HepG2 (cell line): ENCODE measurements at regions not wholly inside any gene's neighbourhood (a gene's known extent, or its start where the extent isn't known, plus 50 kb on each side); places are given as distances from the start of the nearest gene placed in this dataset.

Experiments used
- ATAC-seq: fragments of 200-7000 bp; cut with Tn5 transposase; 3 replicates; pipeline ENCODE4 v1.9.1; 2020; ENCODE audit warnings: mild to moderate bottlenecking, moderate library complexity
- BruUV-seq: library from RNA; stranded (reverse); fragments of 400-500 nt; replicated peaks from 2 replicates; lab custom pipeline; 2021; lab: Mats Ljungman, UMichigan
- CTCF ChIA-PET: fragments of 300-600 bp; formaldehyde crosslinking; extraction: SDS; loops from one replicate; lab custom pipeline; 2021; ENCODE audit warnings: low total read pairs, inconsistent platforms, low intra/inter-chr PET ratio; lab: Yijun Ruan, JAX
- POLR2A ChIA-PET: fragments of 350-600 bp; sonication (Branson Sonifier 250); formaldehyde crosslinking; loops from one replicate; lab custom pipeline; 2020; ENCODE audit warnings: antibody characterized with exemption, inconsistent platforms; lab: Yijun Ruan, JAX
- DNase-seq: peaks from one replicate; pipeline ENCODE4 v3.0.0-alpha.2; 2015; ENCODE audit warnings: low spot score
- FAIRE-seq: peaks from 3 replicates; lab custom pipeline; 2011; peaks lifted over from hg19 to GRCh38; lab: Jason Lieb, UNC
- H2AFZ ChIP-seq: one replicate; pipeline ENCODE4 v1.6.1; 2011; ENCODE audit warnings: low read length, inconsistent platforms
- H3K27ac ChIP-seq: fragments of 300-600 bp; 3 replicates; pipeline ENCODE4 v1.8.0; 2011; ENCODE audit warnings: mixed run types, mild to moderate bottlenecking, mixed read lengths, low read length, inconsistent platforms; ENCODE audit not compliant: insufficient read depth; ENCODE audit errors: extremely low read length
- H3K27me3 ChIP-seq, 2 experiments: fragments of 200-600 bp in 1 of 2; 2 replicates in 1 of 2; 3 replicates in 1 of 2; pipeline versions ENCODE4 v1.6.0 to v1.8.0; 2011; ENCODE audit warnings: low read length in 2 of 2, mild to moderate bottlenecking in 2 of 2, moderate library complexity in 2 of 2, inconsistent platforms in 1 of 2; ENCODE audit not compliant: insufficient read depth in 2 of 2, control insufficient read depth in 1 of 2
- H3K36me3 ChIP-seq, 2 experiments: fragments of 200-600 bp in 1 of 2; replicated peaks in 1 of 2; 2 replicates in 1 of 2; 3 replicates in 1 of 2; pipeline versions ENCODE4 v1.5.1 to v1.8.0; 2011; ENCODE audit warnings: low read length in 2 of 2, inconsistent platforms in 1 of 2; ENCODE audit not compliant: insufficient read depth in 2 of 2, control insufficient read depth in 1 of 2
- H3K4me1 ChIP-seq: 2 replicates; pipeline ENCODE4 v1.5.1; 2012; ENCODE audit warnings: low read length, inconsistent platforms; ENCODE audit not compliant: insufficient read depth
- H3K4me2 ChIP-seq: 2 replicates; pipeline ENCODE4 v1.6.0; 2011; ENCODE audit warnings: low read depth, low read length, inconsistent platforms
- H3K4me3 ChIP-seq, 3 experiments: fragments of 200-600 bp in 1 of 3; sonication (generic), shearing (Covaris generic) in 1 of 3; replicated peaks in 1 of 3; 2 replicates each; pipeline ENCODE4 v1.5.1; 2011 to 2016; ENCODE audit warnings: low read length in 3 of 3, inconsistent platforms in 2 of 3, low read depth in 2 of 3, mild to moderate bottlenecking in 2 of 3, control low read depth in 1 of 3, mixed read lengths in 1 of 3; ENCODE audit not compliant: insufficient read depth in 1 of 3
- H3K79me2 ChIP-seq: one replicate; pipeline ENCODE4 v1.6.1; 2011; ENCODE audit warnings: low read length, inconsistent platforms; ENCODE audit not compliant: insufficient read depth
- H3K9ac ChIP-seq: 2 replicates; pipeline ENCODE4 v1.6.0; 2011; ENCODE audit warnings: mild to moderate bottlenecking, low read depth, low read length, inconsistent platforms; ENCODE audit not compliant: insufficient read depth
- H3K9me3 ChIP-seq: 2 replicates; pipeline ENCODE4 v1.5.1; 2012; ENCODE audit warnings: mild to moderate bottlenecking, low read length
- H4K20me1 ChIP-seq: 2 replicates; pipeline ENCODE4 v1.6.0; 2011; ENCODE audit warnings: inconsistent platforms, mild to moderate bottlenecking, low read length, moderate library complexity; ENCODE audit not compliant: insufficient read depth
- CHD4 ChIP-seq: fragments of 200-600 bp; sonication (generic); IDR thresholded peaks from 2 replicates; pipeline ENCODE4 v1.7.0; 2017; ENCODE audit warnings: mild to moderate bottlenecking, low read length, borderline replicate concordance
- GABPA ChIP-seq, 2 experiments: IDR thresholded peaks; 2 replicates each; pipeline ENCODE4 v1.6.1; 2011 to 2016; ENCODE audit warnings: low read depth in 2 of 2, low read length in 1 of 2, missing biosample characterization in 1 of 2, missing genetic modification characterization in 1 of 2
- HNRNPUL1 ChIP-seq: fragments of 200-400 bp; formaldehyde crosslinking; IDR thresholded peaks from 2 replicates; pipeline ENCODE4 v1.6.1; 2017; ENCODE audit warnings: low read depth, mild to moderate bottlenecking, low read length, moderate library complexity
- PPARG ChIP-seq: conservative IDR thresholded peaks from 2 replicates; pipeline ENCODE4 v1.6.1; 2016; ENCODE audit warnings: missing biosample characterization, missing genetic modification reagents
- ZNF460 ChIP-seq: sonication (generic); formaldehyde crosslinking; IDR thresholded peaks from 2 replicates; pipeline ENCODE4 v1.5.1; 2020; ENCODE audit warnings: missing genetic modification reagents, mild to moderate bottlenecking, borderline replicate concordance
- ZNF577 ChIP-seq: sonication (generic); formaldehyde crosslinking; IDR thresholded peaks from 2 replicates; pipeline ENCODE4 v1.4.0; 2020; ENCODE audit warnings: mild to moderate bottlenecking, low read depth, missing genetic modification reagents, borderline replicate concordance
- ZNF749 ChIP-seq: sonication (generic); formaldehyde crosslinking; IDR thresholded peaks from 2 replicates; pipeline ENCODE4 v1.8.0; 2022; ENCODE audit warnings: mild to moderate bottlenecking, missing genetic modification reagents, moderate library complexity, borderline replicate concordance
- ZNF781 ChIP-seq: sonication (generic); formaldehyde crosslinking; IDR thresholded peaks from 2 replicates; pipeline ENCODE4 v1.5.1; 2020; ENCODE audit warnings: borderline replicate concordance, mild to moderate bottlenecking, missing genetic modification reagents; ENCODE audit errors: not compliant biosample characterization
- ZSCAN20 ChIP-seq: sonication (generic); formaldehyde crosslinking; IDR thresholded peaks from 2 replicates; pipeline ENCODE4 v1.4.0; 2020; ENCODE audit warnings: missing genetic modification reagents, mild to moderate bottlenecking, borderline replicate concordance
- WGBS: methylation state at CpG from one replicate; pipeline ENCODE4 v1.1.6; 2017; ENCODE audit warnings: low lambda C conversion rate; 5-methylcytosine and 5-hydroxymethylcytosine counted together
- in situ Hi-C: cut with HindIII; loops from 2 replicates; pipeline ENCODE4 v1.10.0; 2017; ENCODE audit warnings: low pct_unique_long_range_greater_than_20kb; ENCODE audit not compliant: extremely low pct_ligation_motif_present
- intact Hi-C: fragments of 100-400 bp; cut with micrococcal nuclease; formaldehyde crosslinking; loops from one replicate; pipeline ENCODE4 v1.10.0; 2022; ENCODE audit not compliant: unreplicated experiment
- TF ChIP-seq, protein P1 (sequence below): IDR thresholded peaks from 2 replicates; pipeline ENCODE4 v1.6.1; 2018; ENCODE audit warnings: missing genetic modification reagents, mild to moderate bottlenecking, missing compliant biosample characterization
- TF ChIP-seq, protein P2 (sequence below), 2 experiments: sonication (generic) in 1 of 2; formaldehyde crosslinking in 1 of 2; IDR thresholded peaks; 2 replicates each; pipeline versions ENCODE4 v1.6.1 to v1.9.0; 2014 to 2022; ENCODE audit warnings: antibody characterized with exemption in 1 of 2, borderline replicate concordance in 1 of 2, inconsistent platforms in 1 of 2, low read depth in 1 of 2, missing genetic modification reagents in 1 of 2
- TF ChIP-seq, protein P3 (sequence below): IDR thresholded peaks from 2 replicates; pipeline ENCODE4 v1.6.1; 2016; ENCODE audit warnings: control low read depth
- TF ChIP-seq, protein P4 (sequence below): sonication (generic); formaldehyde crosslinking; conservative IDR thresholded peaks from 2 replicates; pipeline ENCODE4 v1.8.0; 2022; ENCODE audit warnings: missing genetic modification reagents

DNA sequence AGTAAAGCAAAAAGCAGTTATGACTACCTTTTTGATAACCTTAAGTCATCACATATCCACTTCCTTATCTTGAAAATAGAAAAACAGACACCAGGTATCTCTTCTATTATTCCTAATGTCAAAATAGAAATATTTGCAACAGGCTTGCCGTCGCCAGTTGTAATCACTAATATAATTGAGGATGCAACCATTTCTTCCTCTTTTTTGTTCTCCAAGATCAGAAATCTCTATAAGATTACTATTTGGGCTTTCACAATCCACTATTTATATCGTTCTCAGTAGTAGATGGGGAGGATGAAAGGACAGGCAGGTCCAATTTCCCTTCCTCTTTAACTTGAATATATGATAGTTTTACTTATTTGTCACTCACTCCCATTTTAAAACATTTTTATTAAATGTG lies 130.2 kb upstream of the HMGA2 start:
- no peak overlapping the region for H3K27ac ChIP-seq
- no peak for ATAC-seq
- peaks cover 1 to 4% of the 10 kb centered on the region in 2 experiments; a peak in 2 of 5 replicates for H3K27me3 ChIP-seq
- H3K4me3 ChIP-seq = no peak overlapping the region
- FAIRE-seq = no peak
- POLR2A ChIA-PET = no interaction called here
- TF ChIP-seq, protein P1, sequence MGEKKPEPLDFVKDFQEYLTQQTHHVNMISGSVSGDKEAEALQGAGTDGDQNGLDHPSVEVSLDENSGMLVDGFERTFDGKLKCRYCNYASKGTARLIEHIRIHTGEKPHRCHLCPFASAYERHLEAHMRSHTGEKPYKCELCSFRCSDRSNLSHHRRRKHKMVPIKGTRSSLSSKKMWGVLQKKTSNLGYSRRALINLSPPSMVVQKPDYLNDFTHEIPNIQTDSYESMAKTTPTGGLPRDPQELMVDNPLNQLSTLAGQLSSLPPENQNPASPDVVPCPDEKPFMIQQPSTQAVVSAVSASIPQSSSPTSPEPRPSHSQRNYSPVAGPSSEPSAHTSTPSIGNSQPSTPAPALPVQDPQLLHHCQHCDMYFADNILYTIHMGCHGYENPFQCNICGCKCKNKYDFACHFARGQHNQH (CRISPR knock-in tag) = no peak
- TF ChIP-seq ZNF781 = no peak
- no peak for TF ChIP-seq ZNF749 (CRISPR knock-in tag)
- TF ChIP-seq ZNF460 (CRISPR knock-in tag) = no peak
- TF ChIP-seq PPARG (CRISPR knock-in tag) = no peak
- no peak for TF ChIP-seq ZSCAN20 (CRISPR knock-in tag)
- TF ChIP-seq HNRNPUL1 = no peak
- TF ChIP-seq, protein P2, sequence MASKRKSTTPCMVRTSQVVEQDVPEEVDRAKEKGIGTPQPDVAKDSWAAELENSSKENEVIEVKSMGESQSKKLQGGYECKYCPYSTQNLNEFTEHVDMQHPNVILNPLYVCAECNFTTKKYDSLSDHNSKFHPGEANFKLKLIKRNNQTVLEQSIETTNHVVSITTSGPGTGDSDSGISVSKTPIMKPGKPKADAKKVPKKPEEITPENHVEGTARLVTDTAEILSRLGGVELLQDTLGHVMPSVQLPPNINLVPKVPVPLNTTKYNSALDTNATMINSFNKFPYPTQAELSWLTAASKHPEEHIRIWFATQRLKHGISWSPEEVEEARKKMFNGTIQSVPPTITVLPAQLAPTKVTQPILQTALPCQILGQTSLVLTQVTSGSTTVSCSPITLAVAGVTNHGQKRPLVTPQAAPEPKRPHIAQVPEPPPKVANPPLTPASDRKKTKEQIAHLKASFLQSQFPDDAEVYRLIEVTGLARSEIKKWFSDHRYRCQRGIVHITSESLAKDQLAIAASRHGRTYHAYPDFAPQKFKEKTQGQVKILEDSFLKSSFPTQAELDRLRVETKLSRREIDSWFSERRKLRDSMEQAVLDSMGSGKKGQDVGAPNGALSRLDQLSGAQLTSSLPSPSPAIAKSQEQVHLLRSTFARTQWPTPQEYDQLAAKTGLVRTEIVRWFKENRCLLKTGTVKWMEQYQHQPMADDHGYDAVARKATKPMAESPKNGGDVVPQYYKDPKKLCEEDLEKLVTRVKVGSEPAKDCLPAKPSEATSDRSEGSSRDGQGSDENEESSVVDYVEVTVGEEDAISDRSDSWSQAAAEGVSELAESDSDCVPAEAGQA (IDR thresholded peaks at IDR 0.05; ENCODE audit: low read depth) = no peak
- TF ChIP-seq, protein P2 (CRISPR knock-in tag; IDR thresholded peaks at IDR 0.05; ENCODE audit: borderline replicate concordance) = no peak
- TF ChIP-seq, protein P3, sequence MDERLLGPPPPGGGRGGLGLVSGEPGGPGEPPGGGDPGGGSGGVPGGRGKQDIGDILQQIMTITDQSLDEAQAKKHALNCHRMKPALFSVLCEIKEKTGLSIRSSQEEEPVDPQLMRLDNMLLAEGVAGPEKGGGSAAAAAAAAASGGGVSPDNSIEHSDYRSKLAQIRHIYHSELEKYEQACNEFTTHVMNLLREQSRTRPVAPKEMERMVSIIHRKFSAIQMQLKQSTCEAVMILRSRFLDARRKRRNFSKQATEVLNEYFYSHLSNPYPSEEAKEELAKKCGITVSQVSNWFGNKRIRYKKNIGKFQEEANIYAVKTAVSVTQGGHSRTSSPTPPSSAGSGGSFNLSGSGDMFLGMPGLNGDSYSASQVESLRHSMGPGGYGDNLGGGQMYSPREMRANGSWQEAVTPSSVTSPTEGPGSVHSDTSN (CRISPR knock-in tag) = no peak
- no peak for TF ChIP-seq ZNF577
- TF ChIP-seq GABPA (IDR thresholded peaks at IDR 0.05; ENCODE audit: low read depth, low read length) = no peak
- TF ChIP-seq GABPA (CRISPR knock-in tag; IDR thresholded peaks at IDR 0.05; ENCODE audit: low read depth) = no peak
- TF ChIP-seq, protein P4, sequence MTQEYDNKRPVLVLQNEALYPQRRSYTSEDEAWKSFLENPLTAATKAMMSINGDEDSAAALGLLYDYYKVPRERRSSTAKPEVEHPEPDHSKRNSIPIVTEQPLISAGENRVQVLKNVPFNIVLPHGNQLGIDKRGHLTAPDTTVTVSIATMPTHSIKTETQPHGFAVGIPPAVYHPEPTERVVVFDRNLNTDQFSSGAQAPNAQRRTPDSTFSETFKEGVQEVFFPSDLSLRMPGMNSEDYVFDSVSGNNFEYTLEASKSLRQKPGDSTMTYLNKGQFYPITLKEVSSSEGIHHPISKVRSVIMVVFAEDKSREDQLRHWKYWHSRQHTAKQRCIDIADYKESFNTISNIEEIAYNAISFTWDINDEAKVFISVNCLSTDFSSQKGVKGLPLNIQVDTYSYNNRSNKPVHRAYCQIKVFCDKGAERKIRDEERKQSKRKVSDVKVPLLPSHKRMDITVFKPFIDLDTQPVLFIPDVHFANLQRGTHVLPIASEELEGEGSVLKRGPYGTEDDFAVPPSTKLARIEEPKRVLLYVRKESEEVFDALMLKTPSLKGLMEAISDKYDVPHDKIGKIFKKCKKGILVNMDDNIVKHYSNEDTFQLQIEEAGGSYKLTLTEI (CRISPR knock-in tag) = no peak
- TF ChIP-seq CHD4 = no peak
- H3K9me3 ChIP-seq = no peaks in the 10 kb centered on the region
- H4K20me1 ChIP-seq = no peaks in the 10 kb centered on the region
- no peaks in the 10 kb centered on the region for H3K79me2 ChIP-seq
- WGBS = 1% methylated on average over 3 of the region's 3 CpGs
- 0 out of 2 replicates have a peak, but pooled peaks cover 10% of the 10 kb centered on the region for H3K4me1 ChIP-seq
- no peak overlapping the region for H3K9ac ChIP-seq
- H3K36me3 ChIP-seq = no peaks in the 10 kb centered on the region
- DNase-seq = no peak
- BruUV-seq = no TSS peak
- in situ Hi-C loops = loop anchor here (25.0 kb wide), 1 partner anchor 382 kb away; no protein-coding TSS in a partner anchor
- no peak overlapping the region for H2AFZ ChIP-seq
- CTCF ChIA-PET = no interaction called here
- no peak overlapping the region for H3K4me2 ChIP-seq
- intact Hi-C loops = no loop called here
